Activated CD4-positive, alpha-beta T cell treated with anti-CD3 and anti-CD28 coated beads, Interleukin-2, amount 50 U/mL, for 1 hour (primary cell): ENCODE measurements at regions not wholly inside any gene's neighbourhood (a gene's known extent, or its start where the extent isn't known, plus 50 kb on each side); places are given as distances from the start of the nearest gene placed in this dataset.
"Not testable (repeated sequence)": the region's sequence is repeated elsewhere in the genome, so short reads cannot be mapped to it uniquely, and the experiment has no call there.

Experiments used
- DNase-seq: peaks from one replicate; pipeline ENCODE4 v3.0.0-alpha.2; 2020

- no peak for DNase-seq
Observed at GRCh38 chr15:70242951-70243685, 145.4 kb upstream of the TLE3 start.

- DNase-seq = no peak
Observed at GRCh38 chr15:70241561-70242320, 144.0 kb upstream of the TLE3 start.

GRCh38 chr15:70240820-70241430, 143.2 kb upstream of the TLE3 start:
- no peak for DNase-seq

- DNase-seq = no peak
Observed at GRCh38 chr15:70240082-70240481, 142.4 kb upstream of the TLE3 start.

GRCh38 chr15:70238917-70239316, 141.2 kb upstream of the TLE3 start:
- DNase-seq = no peak

GRCh38 chr15:70237626-70238025, 139.9 kb upstream of the TLE3 start:
- DNase-seq = no peak

- DNase-seq = no peak
Observed at GRCh38 chr15:70236341-70237086, 138.8 kb upstream of the TLE3 start.

GRCh38 chr15:70235347-70235746, 137.6 kb upstream of the TLE3 start:
- no peak for DNase-seq

- DNase-seq = no peak
Observed at GRCh38 chr15:70234256-70234905, 136.7 kb upstream of the TLE3 start.

- no peak for DNase-seq
Observed at GRCh38 chr15:70231484-70231883, 133.8 kb upstream of the TLE3 start.

GRCh38 chr15:70227918-70228317, 130.2 kb upstream of the TLE3 start:
- not testable (repeated sequence) for DNase-seq

- DNase-seq = no peak
Observed at GRCh38 chr15:70227147-70227546, 129.4 kb upstream of the TLE3 start.

GRCh38 chr15:70226337-70226980, 128.7 kb upstream of the TLE3 start:
- no peak for DNase-seq

- no peak for DNase-seq
Observed at GRCh38 chr15:70225416-70225815, 127.7 kb upstream of the TLE3 start.

- no peak for DNase-seq
Observed at GRCh38 chr15:70222606-70223005, 124.9 kb upstream of the TLE3 start.

GRCh38 chr15:70220490-70221096, 122.9 kb upstream of the TLE3 start:
- no peak for DNase-seq

- DNase-seq = no peak
Observed at GRCh38 chr15:70219966-70220365, 122.2 kb upstream of the TLE3 start.

- no peak for DNase-seq
Observed at GRCh38 chr15:70219256-70219895, 121.7 kb upstream of the TLE3 start.

- no peak for DNase-seq
Observed at GRCh38 chr15:70217226-70218160, 119.8 kb upstream of the TLE3 start.

GRCh38 chr15:70215951-70216350, 118.2 kb upstream of the TLE3 start:
- no peak for DNase-seq
